Right lobe of liver (tissue), 4 donors: ENCODE measurements at regions not wholly inside any gene's neighbourhood (a gene's known extent, or its start where the extent isn't known, plus 50 kb on each side); places are given as distances from the start of the nearest gene placed in this dataset.

Experiments
- CTCF ChIP-seq, 4 donors: fragments of 200-600 bp in 3 of 4; fragments of 450-650 bp in 1 of 4; IDR thresholded peaks; one replicate each; pipeline versions ENCODE4 v1.5.1 to v1.8.0; 2016 to 2022; ENCODE audit warnings: antibody characterized with exemption in 4 of 4, mild to moderate bottlenecking in 2 of 4
- POLR2A ChIP-seq: fragments of 450-650 bp; IDR thresholded peaks from one replicate; pipeline ENCODE4 v1.6.1; 2017; ENCODE audit warnings: antibody characterized with exemption, mild to moderate bottlenecking
- donor health status: DM: no; HTN: no; CAD: no.
- donor health status: DM: no; HTN: no; CAD: no.
- donor health status: DM: no; HTN: yes; CAD: no.

- TF ChIP-seq CTCF (IDR thresholded peaks at IDR 0.05) (no peak), POLR2A (no peak)
Measured at GRCh38 chr6:45822873-45823272, 192.8 kb downstream of the CLIC5 start.
